Activated naive CD4-positive, alpha-beta T cell treated with anti-CD3 and anti-CD28 coated beads, Interleukin-2, amount 50 U/mL, for 72 hours (primary cell): ENCODE measurements at regions not wholly inside any gene's neighbourhood (a gene's known extent, or its start where the extent isn't known, plus 50 kb on each side); places are given as distances from the start of the nearest gene placed in this dataset.

ENCODE experiments used
- ATAC-seq, 2 donors: fragments of 150-1000 bp; cut with Tn5 transposase; 2 replicates each; pipeline ENCODE4 v1.10.0; 2021; ENCODE audit warnings: mild to moderate bottlenecking in 2 of 2, moderate library complexity in 2 of 2
- DNase-seq, 2 donors: peaks; one replicate each; pipeline ENCODE4 v3.0.0; 2021 to 2022; ENCODE audit warnings: low spot score in 2 of 2
- H3K27ac Mint-ChIP-seq, 2 donors: one replicate each; pipeline ENCODE4 v1.8.0; 2022; ENCODE audit warnings: mild to moderate bottlenecking in 2 of 2, mixed read lengths in 2 of 2
- H3K36me3 Mint-ChIP-seq, 2 donors: one replicate each; pipeline ENCODE4 v1.8.0; 2022; ENCODE audit warnings: mixed read lengths in 2 of 2
- H3K9me3 Mint-ChIP-seq, 2 donors: one replicate each; pipeline ENCODE4 v1.8.0; 2022; ENCODE audit warnings: mixed read lengths in 2 of 2

- H3K36me3 Mint-ChIP-seq, result no peaks in the 10 kb centered on the region
- DNase-seq, result no peak
- peaks cover 4% of the 10 kb centered on the region in 2 donors for H3K9me3 Mint-ChIP-seq
Measured at GRCh38 chr9:82356131-82356530, 367.6 kb downstream of the SPATA31D1 start.

GRCh38 chr9:82356871-82357270, 368.3 kb downstream of the SPATA31D1 start:
- H3K9me3 Mint-ChIP-seq, result peaks cover 4% of the 10 kb centered on the region in 2 donors
- DNase-seq (no peak), ATAC-seq (no peak)
- no peaks in the 10 kb centered on the region for H3K36me3 Mint-ChIP-seq
- no peak overlapping the region for H3K27ac Mint-ChIP-seq

More at GRCh38 chr9:82356131-82356530, 367.6 kb downstream of the SPATA31D1 start:
- ATAC-seq, result no peak
- no peak overlapping the region for H3K27ac Mint-ChIP-seq

GRCh38 chr9:82363198-82363597, 374.6 kb downstream of the SPATA31D1 start:
- no peaks in the 10 kb centered on the region for H3K9me3 Mint-ChIP-seq
- no peak for DNase-seq
- no peak for ATAC-seq
- no peaks in the 10 kb centered on the region for H3K36me3 Mint-ChIP-seq
- H3K27ac Mint-ChIP-seq, result no peak overlapping the region

- no peak overlapping the region for H3K27ac Mint-ChIP-seq
- DNase-seq, result no peak
- no peak for ATAC-seq
- no peaks in the 10 kb centered on the region for H3K36me3 Mint-ChIP-seq
- peaks cover 0 to 1% of the 10 kb centered on the region in 2 donors for H3K9me3 Mint-ChIP-seq
Measured at GRCh38 chr9:82363682-82364081, 375.1 kb downstream of the SPATA31D1 start.

- ATAC-seq (no peak), DNase-seq (no peak)
- Mint-ChIP-seq H3K27ac (no peak overlapping the region), H3K9me3 (peaks cover 5 to 8% of the 10 kb centered on the region in 2 donors), H3K36me3 (no peaks in the 10 kb centered on the region)
Measured at GRCh38 chr9:82367016-82367415, 378.4 kb downstream of the SPATA31D1 start.

GRCh38 chr9:82367929-82368328, 379.4 kb downstream of the SPATA31D1 start:
- Mint-ChIP-seq H3K27ac (no peak overlapping the region), H3K9me3 (peaks cover 5 to 8% of the 10 kb centered on the region in 2 donors), H3K36me3 (no peaks in the 10 kb centered on the region)
- no peak for DNase-seq
- ATAC-seq, result no peak

GRCh38 chr9:82369251-82369945, 380.8 kb downstream of the SPATA31D1 start:
- no peak for DNase-seq
- Mint-ChIP-seq H3K36me3 (no peaks in the 10 kb centered on the region), H3K9me3 (peaks cover 5 to 8% of the 10 kb centered on the region in 2 donors), H3K27ac (no peak overlapping the region)
- ATAC-seq, result no peak

GRCh38 chr9:82375041-82375440, 386.5 kb downstream of the SPATA31D1 start:
- Mint-ChIP-seq H3K9me3 (peaks cover 9 to 23% of the 10 kb centered on the region in 2 donors), H3K36me3 (peaks cover 0 to 8% of the 10 kb centered on the region in 2 donors), H3K27ac (no peak overlapping the region)
- DNase-seq (no peak), ATAC-seq (no peak)

GRCh38 chr9:82376677-82377232, 388.2 kb downstream of the SPATA31D1 start:
- Mint-ChIP-seq H3K27ac (no peak overlapping the region), H3K36me3 (peaks cover 0 to 8% of the 10 kb centered on the region in 2 donors), H3K9me3 (peaks cover 5 to 22% of the 10 kb centered on the region in 2 donors)
- no peak for DNase-seq
- ATAC-seq, result no peak

- H3K36me3 Mint-ChIP-seq, result no peaks in the 10 kb centered on the region
- no peak for ATAC-seq
- H3K9me3 Mint-ChIP-seq, result peaks cover 16 to 26% of the 10 kb centered on the region in 2 donors
- DNase-seq, result no peak
- H3K27ac Mint-ChIP-seq, result no peak overlapping the region
Measured at GRCh38 chr9:82382887-82383616, 394.5 kb downstream of the SPATA31D1 start.

- Mint-ChIP-seq H3K36me3 (peaks cover 0 to 9% of the 10 kb centered on the region in 2 donors), H3K9me3 (peaks cover 29 to 31% of the 10 kb centered on the region in 2 donors), H3K27ac (no peak overlapping the region)
- DNase-seq (no peak), ATAC-seq (no peak)
Measured at GRCh38 chr9:82385633-82386032, 397.1 kb downstream of the SPATA31D1 start.

GRCh38 chr9:82397534-82397933, 409.0 kb downstream of the SPATA31D1 start:
- Mint-ChIP-seq H3K9me3 (peaks cover 9 to 13% of the 10 kb centered on the region in 2 donors), H3K27ac (no peak overlapping the region), H3K36me3 (no peaks in the 10 kb centered on the region)
- DNase-seq, result no peak
- no peak for ATAC-seq

GRCh38 chr9:82404196-82404870, 415.8 kb downstream of the SPATA31D1 start:
- peaks cover 0 to 4% of the 10 kb centered on the region in 2 donors for H3K36me3 Mint-ChIP-seq
- peaks cover 9 to 11% of the 10 kb centered on the region in 2 donors for H3K9me3 Mint-ChIP-seq
- H3K27ac Mint-ChIP-seq, result no peak overlapping the region
- DNase-seq (no peak), ATAC-seq (no peak)

GRCh38 chr9:82404881-82405280, 416.3 kb downstream of the SPATA31D1 start:
- H3K27ac Mint-ChIP-seq, result no peak overlapping the region
- ATAC-seq (no peak), DNase-seq (no peak)
- H3K9me3 Mint-ChIP-seq, result peaks cover 5% of the 10 kb centered on the region in 2 donors
- peaks cover 0 to 8% of the 10 kb centered on the region in 2 donors for H3K36me3 Mint-ChIP-seq

GRCh38 chr9:82406456-82407085, 418.0 kb downstream of the SPATA31D1 start:
- no peak for DNase-seq
- ATAC-seq, result no peak
- no peak overlapping the region for H3K27ac Mint-ChIP-seq
- H3K36me3 Mint-ChIP-seq, result peaks cover 0 to 8% of the 10 kb centered on the region in 2 donors
- H3K9me3 Mint-ChIP-seq, result peaks cover 5 to 9% of the 10 kb centered on the region in 2 donors

GRCh38 chr9:82410306-82410705, 421.7 kb downstream of the SPATA31D1 start:
- ATAC-seq (no peak), DNase-seq (no peak)
- H3K36me3 Mint-ChIP-seq, result peaks cover 0 to 8% of the 10 kb centered on the region in 2 donors
- H3K9me3 Mint-ChIP-seq, result peaks cover 5 to 24% of the 10 kb centered on the region in 2 donors
- H3K27ac Mint-ChIP-seq, result no peak overlapping the region
